Breast epithelium (tissue), 4 donors: ENCODE measurements at regions not wholly inside any gene's neighbourhood (a gene's known extent, or its start where the extent isn't known, plus 50 kb on each side); places are given as distances from the start of the nearest gene placed in this dataset.

Experiments used
- DNase-seq, 2 donors: peaks; one replicate each; pipeline ENCODE4 v3.0.0-alpha.2; 2019; ENCODE audit warnings: low spot score in 2 of 2
- H3K27ac ChIP-seq, 2 donors: fragments of 200-600 bp; sonication (generic) in 1 of 2; one replicate each; pipeline ENCODE4 v1.5.1; 2016 to 2019; ENCODE audit warnings: mild to moderate bottlenecking in 1 of 2
- H3K27me3 ChIP-seq, 2 donors: fragments of 200-600 bp; sonication (generic) in 1 of 2; one replicate each; pipeline versions ENCODE4 v1.5.1 to v1.6.0; 2017 to 2019; ENCODE audit warnings: control low read depth in 1 of 2, mild to moderate bottlenecking in 1 of 2
- H3K36me3 ChIP-seq: fragments of 200-600 bp; one replicate; pipeline ENCODE4 v1.5.1; 2019
- H3K4me1 ChIP-seq, 2 donors: fragments of 200-600 bp; sonication (generic); one replicate each; pipeline ENCODE4 v1.5.1; 2016 to 2019; ENCODE audit warnings: control low read depth in 1 of 2
- H3K4me3 ChIP-seq, 3 donors: fragments of 200-600 bp; sonication (generic); 1 replicate in 2 of 3; 2 replicates in 1 of 3; pipeline ENCODE4 v1.5.1; 2016 to 2019; ENCODE audit warnings: mild to moderate bottlenecking in 3 of 3, moderate library complexity in 2 of 3
- H3K9me3 ChIP-seq, 2 donors: fragments of 200-600 bp; sonication (generic) in 1 of 2; one replicate each; pipeline ENCODE4 v1.5.1; 2016 to 2019; ENCODE audit warnings: control low read depth in 1 of 2
- CTCF ChIP-seq, 3 donors: fragments of 450-650 bp; IDR thresholded peaks; one replicate each; pipeline ENCODE4 v1.5.1; 2016 to 2017; ENCODE audit warnings: antibody characterized with exemption in 3 of 3, mild to moderate bottlenecking in 3 of 3, moderate library complexity in 3 of 3
- POLR2A ChIP-seq: fragments of 450-650 bp; IDR thresholded peaks from one replicate; pipeline ENCODE4 v1.6.1; 2016; ENCODE audit warnings: antibody characterized with exemption, mild to moderate bottlenecking, moderate library complexity
- POLR2AphosphoS5 ChIP-seq, 3 donors: sonication (generic); formaldehyde crosslinking; IDR thresholded peaks; one replicate each; pipeline ENCODE4 v1.6.1; 2017; ENCODE audit warnings: antibody characterized with exemption in 3 of 3
- intact Hi-C: fragments of 100-400 bp; cut with DNase I; formaldehyde crosslinking; loops from one replicate; pipeline ENCODE4 v1.15.1; 2023; ENCODE audit warnings: low total_unique reads

GRCh38 chr6:93896081-93896480 lies 476.7 kb upstream of the EPHA7 start:
- DNase-seq: no peak
- TF ChIP-seq POLR2AphosphoS5 (IDR thresholded peaks at IDR 0.05): no peak
- no peak for TF ChIP-seq CTCF (IDR thresholded peaks at IDR 0.05)
- no peak for TF ChIP-seq POLR2A
- H3K36me3 ChIP-seq: no peaks in the 10 kb centered on the region
- no peaks in the 10 kb centered on the region for H3K9me3 ChIP-seq
- H3K27me3 ChIP-seq: no peaks in the 10 kb centered on the region
- no peak overlapping the region for H3K27ac ChIP-seq
- no peaks in the 10 kb centered on the region for H3K4me1 ChIP-seq
- intact Hi-C loops: no loop called here
- H3K4me3 ChIP-seq: no peak overlapping the region

- H3K9me3 ChIP-seq: no peaks in the 10 kb centered on the region
- no peak overlapping the region for H3K4me3 ChIP-seq
- intact Hi-C loops: no loop called here
- no peak for DNase-seq
- H3K27me3 ChIP-seq: no peaks in the 10 kb centered on the region
- no peak overlapping the region for H3K27ac ChIP-seq
- no peaks in the 10 kb centered on the region for H3K4me1 ChIP-seq
- TF ChIP-seq CTCF (IDR thresholded peaks at IDR 0.05) (no peak), POLR2A (no peak), POLR2AphosphoS5 (IDR thresholded peaks at IDR 0.05) (no peak)
- H3K36me3 ChIP-seq: no peaks in the 10 kb centered on the region
Observed at GRCh38 chr6:93894521-93894920, 475.2 kb upstream of the EPHA7 start.

- TF ChIP-seq POLR2A (no peak), POLR2AphosphoS5 (IDR thresholded peaks at IDR 0.05) (no peak), CTCF (IDR thresholded peaks at IDR 0.05) (no peak)
- intact Hi-C loops: no loop called here
- no peak overlapping the region for H3K4me3 ChIP-seq
Observed at GRCh38 chr6:93889713-93890112, 470.4 kb upstream of the EPHA7 start.

GRCh38 chr6:93886416-93886815 lies 467.1 kb upstream of the EPHA7 start:
- no peak for TF ChIP-seq POLR2A
- TF ChIP-seq CTCF (IDR thresholded peaks at IDR 0.05): no peak
- TF ChIP-seq POLR2AphosphoS5 (IDR thresholded peaks at IDR 0.05): no peak
- H3K4me1 ChIP-seq: no peaks in the 10 kb centered on the region
- no peak overlapping the region for H3K4me3 ChIP-seq
- intact Hi-C loops: no loop called here
- H3K27me3 ChIP-seq: no peaks in the 10 kb centered on the region
- no peak for DNase-seq
- H3K27ac ChIP-seq: no peak overlapping the region
- H3K9me3 ChIP-seq: no peaks in the 10 kb centered on the region
- H3K36me3 ChIP-seq: no peaks in the 10 kb centered on the region

More at GRCh38 chr6:93889713-93890112, 470.4 kb upstream of the EPHA7 start:
- no peaks in the 10 kb centered on the region for H3K4me1 ChIP-seq
- H3K27ac ChIP-seq: no peak overlapping the region
- DNase-seq: no peak
- H3K9me3 ChIP-seq: no peaks in the 10 kb centered on the region
- H3K27me3 ChIP-seq: no peaks in the 10 kb centered on the region
- no peaks in the 10 kb centered on the region for H3K36me3 ChIP-seq

- intact Hi-C loops: no loop called here
- Histone ChIP-seq H3K27me3 (no peaks in the 10 kb centered on the region), H3K4me1 (no peaks in the 10 kb centered on the region), H3K27ac (no peak overlapping the region), H3K4me3 (no peak overlapping the region), H3K9me3 (no peaks in the 10 kb centered on the region), H3K36me3 (peaks cover 4% of the 10 kb centered on the region)
- DNase-seq: no peak
- TF ChIP-seq CTCF (IDR thresholded peaks at IDR 0.05) (no peak), POLR2AphosphoS5 (IDR thresholded peaks at IDR 0.05) (no peak), POLR2A (no peak)
Observed at GRCh38 chr6:93859971-93860370, 440.6 kb upstream of the EPHA7 start.
